UCSD-AML1 (cell line): ENCODE measurements at regions not wholly inside any gene's neighbourhood (a gene's known extent, or its start where the extent isn't known, plus 50 kb on each side); places are given as distances from the start of the nearest gene placed in this dataset.

ENCODE experiments used
- DNase-seq: peaks from one replicate; lab custom pipeline; 2025; ENCODE audit not compliant: unreplicated experiment; lab: John Stamatoyannopoulos, UW

GRCh38 chr3:21801631-21802030, 50.6 kb upstream of the ZNF385D start:
- DNase-seq: no peak

GRCh38 chr3:21803604-21804003, 52.6 kb upstream of the ZNF385D start:
- DNase-seq: no peak

- DNase-seq: no peak
Measured at GRCh38 chr3:21804330-21804729, 53.3 kb upstream of the ZNF385D start.

- DNase-seq: no peak
Measured at GRCh38 chr3:21806733-21807132, 55.7 kb upstream of the ZNF385D start.

- no peak for DNase-seq
Measured at GRCh38 chr3:21825684-21826083, 74.7 kb upstream of the ZNF385D start.

- no peak for DNase-seq
Measured at GRCh38 chr3:21826416-21826815, 75.4 kb upstream of the ZNF385D start.

GRCh38 chr3:21830541-21830940, 79.5 kb upstream of the ZNF385D start:
- no peak for DNase-seq

- no peak for DNase-seq
Measured at GRCh38 chr3:21835264-21835663, 84.3 kb upstream of the ZNF385D start.

- DNase-seq: no peak
Measured at GRCh38 chr3:21836227-21836626, 85.2 kb upstream of the ZNF385D start.

GRCh38 chr3:21839176-21839575, 88.2 kb upstream of the ZNF385D start:
- DNase-seq: no peak

GRCh38 chr3:21839592-21839991, 88.6 kb upstream of the ZNF385D start:
- peak; percentile 12 for DNase-seq

GRCh38 chr3:21847005-21847404, 96.0 kb upstream of the ZNF385D start:
- DNase-seq: no peak

GRCh38 chr3:21859124-21860081, 108.4 kb upstream of the ZNF385D start:
- no peak for DNase-seq

- no peak for DNase-seq
Measured at GRCh38 chr3:21860082-21860475, 109.1 kb upstream of the ZNF385D start.

GRCh38 chr3:21860657-21861056, 109.6 kb upstream of the ZNF385D start:
- DNase-seq: no peak

- DNase-seq: no peak
Measured at GRCh38 chr3:21876782-21877181, 125.8 kb upstream of the ZNF385D start.

- no peak for DNase-seq
Measured at GRCh38 chr3:21877214-21877754, 126.3 kb upstream of the ZNF385D start.

GRCh38 chr3:21879184-21879886, 128.3 kb upstream of the ZNF385D start:
- no peak for DNase-seq

GRCh38 chr3:21888656-21889055, 137.6 kb upstream of the ZNF385D start:
- DNase-seq: no peak

- no peak for DNase-seq
Measured at GRCh38 chr3:21889166-21889565, 138.2 kb upstream of the ZNF385D start.

GRCh38 chr3:21892104-21892503, 141.1 kb upstream of the ZNF385D start:
- no peak for DNase-seq

GRCh38 chr3:21893242-21893641, 142.2 kb upstream of the ZNF385D start:
- no peak for DNase-seq
